ENCODE measurements at regions not wholly inside any gene's neighbourhood (a gene's known extent, or its start where the extent isn't known, plus 50 kb on each side); places are given as distances from the start of the nearest gene placed in this dataset.

DNA sequence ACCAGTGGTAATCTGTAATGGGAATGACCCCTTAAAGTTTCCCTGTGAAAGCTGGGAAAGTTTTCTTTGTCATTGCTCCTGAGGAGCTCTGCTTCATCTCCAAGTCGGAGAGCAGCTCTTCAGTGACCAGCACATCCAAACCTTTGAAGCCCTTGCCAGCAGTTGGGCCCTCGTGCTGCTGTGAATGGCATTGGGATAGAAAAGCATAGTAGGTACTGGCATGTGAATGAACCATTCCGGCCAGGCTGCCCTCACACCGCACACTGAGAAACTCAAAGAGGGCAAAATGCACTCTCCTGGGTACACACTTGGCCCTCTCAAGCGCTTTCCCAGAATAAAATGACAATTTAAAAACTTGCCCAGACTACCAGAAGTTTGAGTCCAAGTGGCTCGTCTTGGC is 1135.0 kb upstream of the WWC1 start:
- no peaks in the 10 kb centered on the region for H3K4me1 ChIP-seq
- intact Hi-C loops (cut with DNase I; ENCODE audit: low total_unique reads), result no loop called here

GRCh38 chr5:167158588-167158987 is 1132.9 kb upstream of the WWC1 start:
- DNase-seq, result no peak
- TF ChIP-seq CTCF (IDR thresholded peaks at IDR 0.05), result no peak
- no peaks in the 10 kb centered on the region for H3K36me3 ChIP-seq
- H3K4me1 ChIP-seq, result no peaks in the 10 kb centered on the region
- intact Hi-C loops (cut with DNase I; ENCODE audit: low total_unique reads), result no loop called here
- H3K9me3 ChIP-seq, result no peaks in the 10 kb centered on the region
- H3K27me3 ChIP-seq, result no peaks in the 10 kb centered on the region
- H3K4me3 ChIP-seq, result no peak overlapping the region
- no peak overlapping the region for H3K27ac ChIP-seq

More for the DNA sequence above, 1135.0 kb upstream of the WWC1 start:
- H3K4me3 ChIP-seq, result no peak overlapping the region
- H3K27ac ChIP-seq, result no peak overlapping the region
- DNase-seq, result no peak
- no peak for TF ChIP-seq CTCF (IDR thresholded peaks at IDR 0.05)
- H3K36me3 ChIP-seq, result no peaks in the 10 kb centered on the region
- H3K9me3 ChIP-seq, result no peaks in the 10 kb centered on the region
- no peaks in the 10 kb centered on the region for H3K27me3 ChIP-seq

- H3K36me3 ChIP-seq, result no peaks in the 10 kb centered on the region
- no peaks in the 10 kb centered on the region for H3K9me3 ChIP-seq
- no peaks in the 10 kb centered on the region for H3K4me1 ChIP-seq
- no peak for DNase-seq
- H3K27ac ChIP-seq, result no peak overlapping the region
- intact Hi-C loops (cut with DNase I; ENCODE audit: low total_unique reads), result no loop called here
- H3K27me3 ChIP-seq, result no peaks in the 10 kb centered on the region
- no peak for TF ChIP-seq CTCF (IDR thresholded peaks at IDR 0.05)
- H3K4me3 ChIP-seq, result no peak overlapping the region
Measured at GRCh38 chr5:167160388-167160787, 1131.1 kb upstream of the WWC1 start.

- H3K9me3 ChIP-seq, result no peaks in the 10 kb centered on the region
- no peaks in the 10 kb centered on the region for H3K4me1 ChIP-seq
- no peaks in the 10 kb centered on the region for H3K36me3 ChIP-seq
- no peaks in the 10 kb centered on the region for H3K27me3 ChIP-seq
- intact Hi-C loops (cut with DNase I; ENCODE audit: low total_unique reads), result no loop called here
- no peak for DNase-seq
- no peak for TF ChIP-seq CTCF (IDR thresholded peaks at IDR 0.05)
- no peak overlapping the region for H3K27ac ChIP-seq
- no peak overlapping the region for H3K4me3 ChIP-seq
Measured at GRCh38 chr5:167166696-167167095, 1124.7 kb upstream of the WWC1 start.

GRCh38 chr5:167167191-167167795 is 1124.2 kb upstream of the WWC1 start:
- H3K27ac ChIP-seq, result no peak overlapping the region
- TF ChIP-seq CTCF (IDR thresholded peaks at IDR 0.05), result no peak
- intact Hi-C loops (cut with DNase I; ENCODE audit: low total_unique reads), result no loop called here
- H3K9me3 ChIP-seq, result no peaks in the 10 kb centered on the region
- no peak for DNase-seq
- no peak overlapping the region for H3K4me3 ChIP-seq
- no peaks in the 10 kb centered on the region for H3K27me3 ChIP-seq
- no peaks in the 10 kb centered on the region for H3K4me1 ChIP-seq
- H3K36me3 ChIP-seq, result no peaks in the 10 kb centered on the region

DNA sequence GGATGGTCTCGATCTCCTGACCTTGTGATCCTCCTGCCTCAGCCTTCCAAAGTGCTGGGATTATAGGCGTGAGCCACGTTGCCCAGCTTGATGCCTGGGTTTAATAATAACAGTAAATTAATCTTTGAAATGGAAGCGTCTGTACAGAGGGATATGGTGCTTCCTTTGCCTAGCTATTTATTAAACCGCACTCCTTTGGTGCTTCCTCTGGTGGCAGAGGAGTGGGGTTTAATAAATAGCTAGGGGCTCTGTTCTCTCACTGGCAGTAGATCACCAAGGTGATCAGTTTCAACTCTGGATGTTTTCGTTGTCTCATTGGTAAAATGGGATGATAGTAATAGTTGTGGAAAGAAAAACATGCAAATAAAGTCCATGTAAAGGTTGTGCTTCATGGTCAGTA is 1122.5 kb upstream of the WWC1 start:
- TF ChIP-seq CTCF (IDR thresholded peaks at IDR 0.05), result no peak
- intact Hi-C loops (cut with DNase I; ENCODE audit: low total_unique reads), result no loop called here
- DNase-seq, result no peak
- H3K27ac ChIP-seq, result no peak overlapping the region
- H3K4me3 ChIP-seq, result no peak overlapping the region
- H3K9me3 ChIP-seq, result no peaks in the 10 kb centered on the region
- H3K27me3 ChIP-seq, result no peaks in the 10 kb centered on the region
- no peaks in the 10 kb centered on the region for H3K36me3 ChIP-seq
- no peaks in the 10 kb centered on the region for H3K4me1 ChIP-seq

All from tibial artery (tissue), 4 donors.